Mesothelial cell of epicardium (in vitro differentiated cells): ENCODE measurements at regions not wholly inside any gene's neighbourhood (a gene's known extent, or its start where the extent isn't known, plus 50 kb on each side); places are given as distances from the start of the nearest gene placed in this dataset.
A peak's percentile ranks its signal among the peaks of the same experiment; 100 is the strongest.
"Not testable (repeated sequence)": the region's sequence is repeated elsewhere in the genome, so short reads cannot be mapped to it uniquely, and the experiment has no call there.

Experiments
- DNase-seq, 2 experiments: peaks; one replicate each; pipeline ENCODE4 v3.0.0; 2021; ENCODE audit warnings: low spot score in 2 of 2; ENCODE audit not compliant: unreplicated experiment in 2 of 2
- H3K27ac Mint-ChIP-seq: 2 replicates; pipeline ENCODE4 v1.8.0; 2021; ENCODE audit warnings: mixed read lengths
- H3K27me3 Mint-ChIP-seq: 2 replicates; pipeline ENCODE4 v1.8.0; 2021; ENCODE audit warnings: low read depth, mixed read lengths
- H3K36me3 Mint-ChIP-seq: 2 replicates; pipeline ENCODE4 v1.8.0; 2021; ENCODE audit warnings: mixed read lengths
- H3K4me1 Mint-ChIP-seq: 2 replicates; pipeline ENCODE4 v1.8.0; 2021; ENCODE audit warnings: mixed read lengths
- H3K4me3 Mint-ChIP-seq: 2 replicates; pipeline ENCODE4 v1.8.0; 2021; ENCODE audit warnings: mild to moderate bottlenecking, moderate library complexity, mixed read lengths
- H3K9me3 Mint-ChIP-seq: 2 replicates; pipeline ENCODE4 v1.8.0; 2021; ENCODE audit warnings: mixed read lengths
- TF ChIP-seq, protein P1 (sequence below): fragments of 200-600 bp; sonication (generic); IDR thresholded peaks from one replicate; pipeline ENCODE4 v1.5.0; 2021; ENCODE audit warnings: antibody characterized with exemption; ENCODE audit not compliant: unreplicated experiment

DNA sequence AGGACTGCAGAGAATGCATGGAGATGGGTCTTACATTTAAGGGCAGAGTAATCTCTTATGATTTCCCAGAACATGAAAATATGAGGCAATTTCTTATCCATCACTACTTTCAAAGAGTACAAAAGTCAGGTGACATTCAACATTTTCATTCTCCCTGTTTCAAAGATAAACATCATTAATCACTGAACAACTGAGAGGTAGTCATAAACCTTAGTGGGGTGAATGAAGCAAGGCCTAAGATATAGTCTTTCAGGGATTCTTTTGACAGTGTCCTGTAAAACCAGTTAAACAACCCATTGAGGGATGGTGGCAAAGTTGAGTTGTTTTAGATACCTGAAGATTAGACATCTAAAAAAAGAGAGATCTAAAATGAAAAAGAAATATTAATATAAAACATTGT lies 271.6 kb upstream of the CBLB start:
- Mint-ChIP-seq H3K4me1 (peaks cover 33% of the 10 kb centered on the region), H3K27me3 (no peaks in the 10 kb centered on the region), H3K36me3 (peaks cover 19% of the 10 kb centered on the region), H3K27ac (peak overlapping the region; percentile 83), H3K4me3 (no peak overlapping the region), H3K9me3 (peaks cover 36% of the 10 kb centered on the region)
- TF ChIP-seq, protein P1, sequence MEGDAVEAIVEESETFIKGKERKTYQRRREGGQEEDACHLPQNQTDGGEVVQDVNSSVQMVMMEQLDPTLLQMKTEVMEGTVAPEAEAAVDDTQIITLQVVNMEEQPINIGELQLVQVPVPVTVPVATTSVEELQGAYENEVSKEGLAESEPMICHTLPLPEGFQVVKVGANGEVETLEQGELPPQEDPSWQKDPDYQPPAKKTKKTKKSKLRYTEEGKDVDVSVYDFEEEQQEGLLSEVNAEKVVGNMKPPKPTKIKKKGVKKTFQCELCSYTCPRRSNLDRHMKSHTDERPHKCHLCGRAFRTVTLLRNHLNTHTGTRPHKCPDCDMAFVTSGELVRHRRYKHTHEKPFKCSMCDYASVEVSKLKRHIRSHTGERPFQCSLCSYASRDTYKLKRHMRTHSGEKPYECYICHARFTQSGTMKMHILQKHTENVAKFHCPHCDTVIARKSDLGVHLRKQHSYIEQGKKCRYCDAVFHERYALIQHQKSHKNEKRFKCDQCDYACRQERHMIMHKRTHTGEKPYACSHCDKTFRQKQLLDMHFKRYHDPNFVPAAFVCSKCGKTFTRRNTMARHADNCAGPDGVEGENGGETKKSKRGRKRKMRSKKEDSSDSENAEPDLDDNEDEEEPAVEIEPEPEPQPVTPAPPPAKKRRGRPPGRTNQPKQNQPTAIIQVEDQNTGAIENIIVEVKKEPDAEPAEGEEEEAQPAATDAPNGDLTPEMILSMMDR: no peak
- DNase-seq: no peak

- TF ChIP-seq, protein P1: no peak
- H3K27me3 Mint-ChIP-seq: no peaks in the 10 kb centered on the region
Observed at GRCh38 chr3:106144030-106144429, 275.2 kb upstream of the CBLB start.

GRCh38 chr3:106148440-106149082 lies 279.7 kb upstream of the CBLB start:
- H3K36me3 Mint-ChIP-seq: peaks cover 41% of the 10 kb centered on the region
- H3K27me3 Mint-ChIP-seq, DNase-seq, H3K4me3 Mint-ChIP-seq, H3K27ac Mint-ChIP-seq, H3K4me1 Mint-ChIP-seq: not testable (repeated sequence)
- peaks cover 67% of the 10 kb centered on the region for H3K9me3 Mint-ChIP-seq

More at GRCh38 chr3:106144030-106144429, 275.2 kb upstream of the CBLB start:
- no peak overlapping the region for H3K4me3 Mint-ChIP-seq
- H3K9me3 Mint-ChIP-seq: peaks cover 53% of the 10 kb centered on the region
- H3K4me1 Mint-ChIP-seq: peaks cover 21% of the 10 kb centered on the region
- peaks cover 36% of the 10 kb centered on the region for H3K36me3 Mint-ChIP-seq
- no peak for DNase-seq
- peak overlapping the region; percentile 39 for H3K27ac Mint-ChIP-seq

DNA sequence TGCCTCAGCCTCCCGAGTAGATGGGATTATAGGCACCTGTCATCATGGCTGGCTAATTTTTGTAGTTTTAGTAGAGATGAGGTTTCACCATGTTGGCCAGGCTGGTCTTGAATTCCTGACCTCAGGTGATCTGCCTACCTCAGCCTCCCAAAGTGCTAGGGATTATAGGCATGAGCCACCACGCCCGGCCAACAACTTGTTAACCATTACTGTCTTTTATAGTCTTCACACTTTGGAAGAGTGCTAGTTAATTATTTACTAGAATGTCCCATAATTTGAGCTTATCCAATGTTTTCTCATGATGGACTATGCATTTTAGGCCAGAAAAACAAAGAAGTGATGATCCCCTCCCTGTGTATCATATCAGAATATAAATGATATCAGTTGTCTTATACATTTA lies 288.6 kb upstream of the CBLB start:
- no peaks in the 10 kb centered on the region for H3K36me3 Mint-ChIP-seq
- TF ChIP-seq, protein P1: no peak
- H3K9me3 Mint-ChIP-seq: peaks cover 4% of the 10 kb centered on the region
- no peak overlapping the region for H3K4me3 Mint-ChIP-seq
- no peak overlapping the region for H3K27ac Mint-ChIP-seq
- DNase-seq: no peak
- H3K4me1 Mint-ChIP-seq: peaks cover 8% of the 10 kb centered on the region
- no peaks in the 10 kb centered on the region for H3K27me3 Mint-ChIP-seq

GRCh38 chr3:106160396-106160795 lies 291.6 kb upstream of the CBLB start:
- TF ChIP-seq, protein P1: no peak
- Mint-ChIP-seq H3K36me3 (peaks cover 14% of the 10 kb centered on the region), H3K9me3 (peaks cover 32% of the 10 kb centered on the region), H3K27me3 (no peaks in the 10 kb centered on the region), H3K27ac (no peak overlapping the region), H3K4me3 (no peak overlapping the region), H3K4me1 (peaks cover 8% of the 10 kb centered on the region)
- no peak for DNase-seq

DNA sequence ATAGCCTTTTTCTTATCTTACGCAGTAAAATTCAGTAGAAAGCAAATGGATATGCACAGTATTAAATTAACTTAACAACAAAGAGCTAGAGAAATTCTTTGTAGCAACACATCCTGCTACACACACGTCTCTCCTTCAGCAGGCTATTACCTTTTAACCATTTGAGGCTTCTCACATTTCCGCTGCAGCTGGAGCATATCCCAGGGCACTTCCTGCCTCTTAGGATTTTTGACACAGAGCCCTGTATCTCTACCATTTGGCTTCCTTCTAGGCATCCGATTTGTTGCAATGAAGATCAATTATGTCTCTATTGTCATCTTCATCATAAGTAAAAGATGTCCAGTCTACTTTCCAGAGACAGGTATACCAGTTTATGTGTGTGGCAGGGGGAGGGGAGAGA lies 292.4 kb upstream of the CBLB start:
- no peak for DNase-seq
- Mint-ChIP-seq H3K4me3 (no peak overlapping the region), H3K27me3 (no peaks in the 10 kb centered on the region), H3K4me1 (peaks cover 8% of the 10 kb centered on the region), H3K9me3 (peaks cover 38% of the 10 kb centered on the region), H3K36me3 (peaks cover 14% of the 10 kb centered on the region), H3K27ac (no peak overlapping the region)
- TF ChIP-seq, protein P1: no peak
